Heart right ventricle (tissue), 16 donors: ENCODE measurements at regions not wholly inside any gene's neighbourhood (a gene's known extent, or its start where the extent isn't known, plus 50 kb on each side); places are given as distances from the start of the nearest gene placed in this dataset.

Experiments
- ATAC-seq, 8 donors: fragments of 200-7000 bp; cut with Tn5 transposase; one replicate each; pipeline ENCODE4 v1.9.1; 2020; ENCODE audit warnings: mild to moderate bottlenecking in 8 of 8, moderate library complexity in 8 of 8, moderate number of reproducible peaks in 1 of 8
- DNase-seq, 2 donors: peaks; one replicate each; pipeline ENCODE4 v3.0.0-alpha.2; 2020
- H3K27ac ChIP-seq, 10 donors: fragments of 200-600 bp; sonication (generic) in 2 of 10; one replicate each; pipeline versions ENCODE4 v1.5.0 to v1.8.0; 2020 to 2022; ENCODE audit warnings: mild to moderate bottlenecking in 3 of 10
- H3K27me3 ChIP-seq, 7 donors: fragments of 200-600 bp; one replicate each; pipeline ENCODE4 v1.8.0; 2021 to 2022; ENCODE audit warnings: mild to moderate bottlenecking in 2 of 7
- H3K36me3 ChIP-seq, 9 donors: fragments of 200-600 bp; sonication (generic) in 1 of 9; one replicate each; pipeline versions ENCODE4 v1.5.0 to v1.8.0; 2020 to 2022; ENCODE audit warnings: mild to moderate bottlenecking in 2 of 9
- H3K4me1 ChIP-seq, 9 donors: fragments of 200-600 bp; sonication (generic) in 1 of 9; one replicate each; pipeline versions ENCODE4 v1.5.0 to v1.8.0; 2020 to 2022; ENCODE audit warnings: mild to moderate bottlenecking in 4 of 9
- H3K4me3 ChIP-seq, 10 donors: fragments of 200-600 bp; sonication (generic) in 2 of 10; one replicate each; pipeline versions ENCODE4 v1.5.0 to v1.8.0; 2020 to 2022; ENCODE audit warnings: mild to moderate bottlenecking in 7 of 10, moderate library complexity in 2 of 10
- H3K9me3 ChIP-seq, 11 donors: fragments of 200-600 bp in 10 of 11; sonication (generic) in 2 of 11; one replicate each; pipeline versions ENCODE4 v1.5.0 to v1.8.0; 2013 to 2022; ENCODE audit warnings: mild to moderate bottlenecking in 2 of 11, control low read depth in 1 of 11, moderate library complexity in 1 of 11
- CTCF ChIP-seq, 9 donors: fragments of 200-600 bp; sonication (generic) in 2 of 9; IDR thresholded peaks; one replicate each; pipeline versions ENCODE4 v1.5.0 to v1.8.0; 2021 to 2022; ENCODE audit warnings: antibody characterized with exemption in 9 of 9, mild to moderate bottlenecking in 5 of 9, moderate library complexity in 1 of 9
- WGBS, 2 donors: extraction: QIAGEN DNeasy Blood & Tissue Kit; methylation state at CpG; one replicate each; pipeline ENCODE4 v1.1.7; 2013; ENCODE audit warnings: inconsistent platforms in 1 of 2; 5-methylcytosine and 5-hydroxymethylcytosine counted together
- intact Hi-C, 10 donors: fragments of 100-400 bp; cut with DNase I; formaldehyde crosslinking; loops; one replicate each; pipeline versions ENCODE4 v1.11.1 to v1.14.2; 2022
- donor health status: Arrhythmogenic right ventricular cardiomyopathy.
- donor health status: ischemic (EF 13 %, LVEDD 7.1; RV severe dilation, severe dysfunction).
- donor health status: healthy with polysubstance abuse.
- donor health status: DM: no; HTN: yes; CAD: no.
- donor health status: DM: no; HTN: no; CAD: no.
- donor health status: ischemic (EF 25% LVEDD 6.9; RV normal size, moderate dysfunction).
- donor health status: ischemic (EF 25% LVEDD 5.7; RV mildly dilated, moderate dysfunction).
- donor health status: healthy.
- donor health status: DM: yes; HTN: yes; CAD: no.
- donor health status: Ischemic cardiomyopathy.
- donor health status: ischemic (EF 35%, LVEDD 5.7; RV mildly dilated, moderate dysfunction).
- donor health status: nonischemic (EF 11% LVEDD 7.7; RV severe dilation, severe dysfunction).
- donor health status: DM: yes; HTN: yes; CAD: no.
- donor health status: PGD.
- donor health status: ischemic (EF 29% LVEDD 5.4; RV normal size, mild dysfunction).
- donor health status: nonischemic (EF 23%, LVEDD 6.1; RV moderate dilation, normal function).

GRCh38 chr14:97402279-97402678 is 605.1 kb downstream of the VRK1 start:
- Histone ChIP-seq H3K9me3 (peaks cover 0 to 8% (median 0%) of the 10 kb centered on the region in 11 donors), H3K4me1 (no peaks in the 10 kb centered on the region), H3K36me3 (no peaks in the 10 kb centered on the region), H3K27me3 (peaks cover 0 to 34% (median 14%) of the 10 kb centered on the region in 7 donors), H3K27ac (no peak overlapping the region), H3K4me3 (no peak overlapping the region)
- 32 to 56% methylated on average over 2 of the region's 2 CpGs for WGBS, 2 donors
- DNase-seq (no peak), ATAC-seq (no peak)
- no peak for TF ChIP-seq CTCF (IDR thresholded peaks at IDR 0.05)
- intact Hi-C loops, result no loop called here

- Histone ChIP-seq H3K4me1 (peaks cover 0 to 8% (median 0%) of the 10 kb centered on the region in 9 donors), H3K9me3 (no peaks in the 10 kb centered on the region), H3K27ac (no peak overlapping the region), H3K36me3 (no peaks in the 10 kb centered on the region), H3K4me3 (no peak overlapping the region), H3K27me3 (peaks cover 0 to 81% (median 48%) of the 10 kb centered on the region in 7 donors)
- WGBS, 2 donors, result 41 to 42% methylated on average over 17 of the region's 17 CpGs
- intact Hi-C loops, result no loop called here
- DNase-seq (no peak), ATAC-seq (no peak)
- no peak for TF ChIP-seq CTCF (IDR thresholded peaks at IDR 0.05)
Measured at GRCh38 chr14:97407701-97408407, 610.7 kb downstream of the VRK1 start.

- DNase-seq, result no peak
- Histone ChIP-seq H3K27me3 (peaks cover 0 to 88% (median 54%) of the 10 kb centered on the region in 7 donors), H3K27ac (no peak overlapping the region), H3K4me3 (no peak overlapping the region), H3K36me3 (no peaks in the 10 kb centered on the region), H3K9me3 (no peaks in the 10 kb centered on the region), H3K4me1 (peaks cover 0 to 14% (median 3%) of the 10 kb centered on the region in 9 donors)
- 74 to 79% methylated on average over 2 of the region's 2 CpGs for WGBS, 2 donors
- intact Hi-C loops, result no loop called here
- ATAC-seq, result no peak
- no peak for TF ChIP-seq CTCF (IDR thresholded peaks at IDR 0.05)
Measured at GRCh38 chr14:97408503-97408902, 611.3 kb downstream of the VRK1 start.

GRCh38 chr14:97408937-97409815 is 612.0 kb downstream of the VRK1 start:
- Histone ChIP-seq H3K4me3 (no peak overlapping the region), H3K9me3 (no peaks in the 10 kb centered on the region), H3K36me3 (no peaks in the 10 kb centered on the region), H3K4me1 (peaks cover 0 to 18% (median 4%) of the 10 kb centered on the region in 9 donors), H3K27ac (no peak overlapping the region), H3K27me3 (peaks cover 0 to 92% (median 61%) of the 10 kb centered on the region in 7 donors)
- ATAC-seq (no peak), DNase-seq (no peak)
- intact Hi-C loops, result no loop called here
- WGBS, 2 donors, result 71 to 78% methylated on average over 21 of the region's 21 CpGs
- no peak for TF ChIP-seq CTCF (IDR thresholded peaks at IDR 0.05)
